ENCODE measurements at regions not wholly inside any gene's neighbourhood (a gene's known extent, or its start where the extent isn't known, plus 50 kb on each side); places are given as distances from the start of the nearest gene placed in this dataset.

- TF ChIP-seq MNT (conservative IDR thresholded peaks at IDR 0.05) (no peak), ZNF184 (CRISPR knock-in tag; IDR thresholded peaks at IDR 0.05) (no peak), PURB (CRISPR knock-in tag; IDR thresholded peaks at IDR 0.05; ENCODE audit: low read depth) (no peak)
Observed at GRCh38 chr21:28704746-28705145, 287.9 kb downstream of the LTN1 start (continued).

- Histone ChIP-seq H3K79me2 (ENCODE audit: control insufficient read depth, insufficient read depth, low read length) (no peaks in the 10 kb centered on the region), H3K9me3 (replicated peaks; ENCODE audit: control insufficient read depth, insufficient read depth, low read depth, low read length) (no peaks in the 10 kb centered on the region), H3K27me3 (ENCODE audit: control insufficient read depth in 2 of 2, insufficient read depth in 2 of 2, low read length in 2 of 2) (no peaks in the 10 kb centered on the region), H3K4me3 (no peak overlapping the region), H2AFZ (ENCODE audit: low read depth, low read length) (no peak overlapping the region), H3K4me2 (ENCODE audit: insufficient read depth, low read length) (no peak overlapping the region), H4K20me1 (replicated peaks; ENCODE audit: control insufficient read depth, insufficient read depth, low read length) (no peaks in the 10 kb centered on the region), H3K36me3 (ENCODE audit: control insufficient read depth, insufficient read depth, low read length) (no peaks in the 10 kb centered on the region), H3K27ac (ENCODE audit: extremely low read depth, low read depth, low read length) (no peak overlapping the region), H3K9ac (ENCODE audit: insufficient read depth in 1 of 2, low read depth in 2 of 2, low read length in 2 of 2) (no peak overlapping the region), H3K4me1 (replicated peaks in 1 of 2; ENCODE audit: control insufficient read depth in 2 of 2, insufficient read depth in 2 of 2, low read length in 2 of 2) (no peaks in the 10 kb centered on the region), H3K9me1 (ENCODE audit: control insufficient read depth, insufficient read depth, low read length) (no peaks in the 10 kb centered on the region)
- DNase-seq (ENCODE audit: extremely low read depth in 1 of 4, low spot score in 3 of 4) (no peak), ATAC-seq (no peak), FAIRE-seq (no peak)
- no TSS peak for BruUV-seq (replicated peaks)
- WGBS (ENCODE audit: insufficient coverage, low coverage, missing lambda C conversion rate), result 0% methylated on average over 2 of the region's 2 CpGs
- in situ Hi-C loops (cut with MboI), result no loop called here
- CTCF ChIA-PET (ENCODE audit: low intra/inter-chr PET ratio), result no interaction called here
- POLR2A ChIA-PET, result interaction anchor here (0.7 kb wide), 1 partner anchor 1072 kb away, joined by 3 read pairs; no protein-coding TSS in a partner anchor
- intact Hi-C loops (cut with micrococcal nuclease), result no loop called here
- TF ChIP-seq BRF1 (IDR thresholded peaks at IDR 0.05; ENCODE audit: borderline replicate concordance, extremely low read depth, insufficient read length), result no peak
- no peak for TF ChIP-seq YBX1 (IDR thresholded peaks at IDR 0.05)
- no peak for TF ChIP-seq PRMT5 (CRISPR knock-in tag; IDR thresholded peaks at IDR 0.05)
- TF ChIP-seq ZFP1 (CRISPR knock-in tag; IDR thresholded peaks at IDR 0.05), result no peak
- no peak for TF ChIP-seq ELF1 (tag; IDR thresholded peaks at IDR 0.05)
- no peak for TF ChIP-seq ZFP36 (IDR thresholded peaks at IDR 0.05; ENCODE audit: low read depth, low read length, partially characterized antibody)
- TF ChIP-seq ZNF3 (CRISPR knock-in tag; IDR thresholded peaks at IDR 0.05), result no peak
- no peak for TF ChIP-seq IRF1 (CRISPR knock-in tag; IDR thresholded peaks at IDR 0.05; ENCODE audit: borderline replicate concordance)
- no peak for TF ChIP-seq HINFP (tag; conservative IDR thresholded peaks at IDR 0.05; ENCODE audit: low read depth)
- no peak for TF ChIP-seq ARID4B (CRISPR knock-in tag; IDR thresholded peaks at IDR 0.05)
Observed at GRCh38 chr21:28703861-28704260, 288.8 kb downstream of the LTN1 start.
